CD4-positive, alpha-beta T cell treated with Interferon alpha-2 for 1 hour (primary cell): ENCODE measurements at regions not wholly inside any gene's neighbourhood (a gene's known extent, or its start where the extent isn't known, plus 50 kb on each side); places are given as distances from the start of the nearest gene placed in this dataset.
"Not testable (repeated sequence)": the region's sequence is repeated elsewhere in the genome, so short reads cannot be mapped to it uniquely, and the experiment has no call there.

Experiments used
- DNase-seq, 2 donors: peaks; one replicate each; pipeline ENCODE4 v3.0.0-alpha.2; 2020 to 2022

DNA sequence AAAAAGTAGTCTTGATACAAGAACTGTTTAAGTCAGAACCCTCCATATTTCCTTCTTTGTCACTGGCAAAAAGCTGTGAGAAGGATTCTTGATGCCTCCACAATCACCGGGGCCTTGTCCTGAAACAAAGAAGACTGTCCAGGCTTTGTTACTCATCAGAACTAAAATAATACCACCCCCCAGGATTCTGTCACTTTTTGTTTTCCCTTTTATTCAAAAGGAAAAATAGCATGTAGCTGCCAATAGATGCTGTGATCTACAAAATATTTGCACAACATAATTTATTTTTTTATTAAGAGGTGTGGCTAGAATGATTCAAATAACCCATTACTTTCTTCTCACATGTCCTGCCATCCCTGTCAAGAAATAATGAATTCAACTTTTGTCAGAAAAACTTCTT is 173.7 kb downstream of the LYPLAL1 start:
- DNase-seq: no peak

DNA sequence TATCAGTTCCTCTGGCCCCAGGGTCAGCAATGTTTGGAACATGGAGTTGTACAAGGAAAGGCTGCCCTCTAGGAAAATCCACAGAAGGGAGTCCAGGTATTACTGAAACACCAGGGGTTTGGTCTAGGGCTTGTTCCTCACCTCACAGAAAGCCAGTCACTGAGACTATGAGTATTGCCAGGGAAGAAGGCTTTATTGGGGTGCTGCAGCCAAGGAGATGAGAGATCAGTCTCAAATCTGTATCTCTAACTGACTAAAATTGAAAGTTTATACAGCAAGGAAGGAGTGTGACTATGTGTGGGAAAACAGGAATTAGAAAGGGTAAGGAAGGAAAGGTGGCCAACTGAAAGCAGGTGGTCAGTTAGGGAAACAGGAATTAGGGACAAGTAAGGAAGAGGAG is 172.3 kb downstream of the LYPLAL1 start:
- no peak for DNase-seq

DNA sequence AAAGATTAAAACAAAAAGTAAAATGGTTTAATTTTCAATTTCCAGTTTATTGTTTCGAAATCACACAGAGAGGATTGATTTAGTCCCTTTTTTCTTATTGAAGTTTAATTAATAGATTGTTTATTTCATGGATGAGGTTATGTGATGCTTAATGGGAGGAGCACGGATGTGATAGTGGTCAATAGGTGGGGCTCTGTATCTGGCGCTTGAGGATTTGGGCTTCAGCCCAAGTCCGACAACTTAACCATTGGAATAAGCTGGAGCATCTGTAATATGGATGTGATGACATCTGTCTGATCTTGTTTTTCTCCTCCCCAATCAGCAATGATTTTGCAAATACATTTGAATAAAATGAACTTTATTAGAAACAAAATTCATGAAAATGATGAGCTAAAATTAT is 169.2 kb downstream of the LYPLAL1 start:
- no peak for DNase-seq

DNA sequence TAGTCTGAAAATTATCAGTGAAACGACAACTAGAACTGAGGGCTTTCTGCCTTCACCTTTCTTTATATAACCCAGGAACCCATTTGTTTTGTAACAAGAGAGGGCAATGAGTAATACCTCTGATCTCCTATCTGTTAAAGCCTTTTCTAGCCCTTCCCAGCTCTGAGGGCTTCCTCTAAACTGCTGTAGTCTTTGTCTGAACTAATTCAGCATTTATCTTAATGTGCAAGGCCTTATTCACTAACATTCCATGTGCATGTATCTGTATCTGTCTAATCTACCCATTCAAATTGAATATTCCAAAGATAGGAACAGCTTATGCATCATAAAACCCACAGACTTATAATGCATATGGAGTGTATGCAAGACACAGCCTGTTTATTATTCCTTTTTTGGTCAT is 167.1 kb downstream of the LYPLAL1 start:
- no peak for DNase-seq

DNA sequence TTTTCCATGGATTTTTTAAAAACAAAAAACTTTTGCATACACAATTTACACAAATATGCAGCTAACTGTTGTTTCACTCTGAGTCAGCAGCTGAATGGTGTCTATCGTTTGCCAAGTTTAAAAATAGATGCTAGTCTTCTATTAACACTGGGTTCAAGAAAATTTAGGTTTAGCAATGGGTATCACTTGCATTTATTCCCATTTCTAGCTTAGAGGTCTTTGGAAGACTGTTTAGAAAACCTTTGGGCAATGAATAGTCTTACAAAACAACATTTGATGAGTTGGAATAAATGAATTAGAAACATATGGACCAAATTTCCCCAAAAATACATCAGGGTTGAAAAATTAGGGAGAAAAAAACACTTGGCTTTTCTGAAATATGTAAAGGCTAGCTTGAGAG is 165.8 kb downstream of the LYPLAL1 start:
- DNase-seq: no peak

DNA sequence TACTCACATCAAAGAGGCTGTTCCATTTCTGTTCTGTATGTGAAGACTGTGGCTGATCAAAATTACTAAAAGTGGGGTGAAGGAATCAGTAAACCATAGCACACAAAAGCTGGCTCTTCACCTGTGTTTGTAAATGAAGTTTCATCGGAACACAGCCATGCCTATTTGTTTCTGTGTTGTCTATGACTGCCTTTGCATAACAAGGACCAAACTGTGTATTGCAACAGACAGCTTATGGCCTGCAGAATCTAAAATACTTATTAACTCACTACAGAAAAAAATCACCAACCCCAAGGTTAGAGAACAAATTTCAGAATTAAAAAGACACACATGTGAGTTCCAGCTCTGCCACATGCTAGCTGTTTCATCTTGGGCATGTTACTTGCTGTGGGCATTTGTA is 163.9 kb downstream of the LYPLAL1 start:
- DNase-seq: no peak

DNA sequence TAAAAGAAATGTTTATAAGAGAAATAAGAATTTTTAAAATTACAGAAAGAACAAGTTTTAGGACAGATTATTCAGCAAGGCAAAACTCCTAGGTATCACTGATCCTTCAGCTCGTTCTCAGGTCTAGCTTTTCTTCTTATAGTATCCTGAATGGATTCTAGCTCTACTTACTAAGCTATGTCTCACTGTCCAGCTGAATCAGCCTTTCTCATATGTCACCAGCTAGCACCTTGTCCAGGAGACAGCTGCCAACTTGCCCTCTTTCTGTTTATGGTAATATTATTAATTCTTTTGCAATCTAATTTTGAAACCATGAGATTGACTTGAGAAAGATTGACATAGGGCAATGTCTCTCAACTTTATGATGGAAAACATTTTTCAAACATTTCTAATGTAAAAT is 159.9 kb downstream of the LYPLAL1 start:
- no peak for DNase-seq

DNA sequence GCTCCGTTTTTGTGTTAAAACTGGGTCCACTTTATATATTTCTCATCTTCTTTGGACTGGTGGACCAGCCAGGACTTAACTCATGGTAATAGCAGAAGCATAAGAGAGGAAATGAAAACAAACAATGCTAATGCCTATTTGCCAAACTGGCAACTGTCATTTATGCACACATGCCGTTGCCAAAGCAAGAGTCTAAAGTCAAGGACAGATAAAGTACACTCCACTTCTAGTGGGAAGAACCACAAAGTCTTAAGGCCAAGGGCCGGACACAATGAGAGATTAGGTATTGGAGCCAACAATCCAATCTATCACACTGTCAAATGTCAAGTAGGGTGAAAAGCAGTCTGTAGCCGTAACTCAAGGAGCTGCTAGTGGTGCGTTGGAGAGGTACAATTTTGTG is 157.7 kb downstream of the LYPLAL1 start:
- DNase-seq: no peak

DNA sequence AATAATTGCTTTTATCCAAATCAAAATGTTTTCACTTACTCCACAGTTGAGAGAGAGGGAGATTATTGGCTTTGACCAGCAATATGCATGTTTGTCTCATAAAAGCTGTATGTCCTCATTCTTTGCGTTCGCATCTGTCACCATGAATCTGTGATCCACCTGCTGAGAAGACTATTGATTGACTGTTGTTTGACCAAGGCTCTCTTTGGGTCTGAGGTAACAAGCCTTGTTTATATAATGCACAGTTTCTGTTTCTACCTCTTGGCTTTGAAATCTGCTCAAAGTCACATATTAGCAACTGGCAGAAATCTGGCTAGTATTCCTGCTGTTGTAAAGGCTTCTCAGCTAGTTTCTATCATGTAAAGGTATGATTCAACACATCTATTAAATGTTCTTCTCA is 157.0 kb downstream of the LYPLAL1 start:
- no peak for DNase-seq

DNA sequence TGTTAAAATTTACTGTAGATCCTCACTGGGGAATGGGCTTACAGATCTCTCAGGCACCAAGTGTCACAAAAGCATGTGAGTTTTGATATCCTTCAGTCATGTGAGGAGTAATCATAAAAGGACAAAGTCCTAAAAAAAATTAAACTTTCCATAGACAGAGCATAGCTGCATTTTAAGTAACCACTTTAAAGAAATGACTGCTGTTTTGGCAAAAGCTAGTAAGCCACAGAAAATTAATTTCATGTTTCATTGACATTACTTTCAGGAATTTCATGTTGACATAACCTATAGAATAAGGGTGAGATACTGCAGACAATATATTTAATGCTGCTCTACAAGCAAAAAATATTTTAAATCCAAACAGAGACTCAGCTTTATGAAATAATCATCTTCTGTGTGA is 156.3 kb downstream of the LYPLAL1 start:
- no peak for DNase-seq

DNA sequence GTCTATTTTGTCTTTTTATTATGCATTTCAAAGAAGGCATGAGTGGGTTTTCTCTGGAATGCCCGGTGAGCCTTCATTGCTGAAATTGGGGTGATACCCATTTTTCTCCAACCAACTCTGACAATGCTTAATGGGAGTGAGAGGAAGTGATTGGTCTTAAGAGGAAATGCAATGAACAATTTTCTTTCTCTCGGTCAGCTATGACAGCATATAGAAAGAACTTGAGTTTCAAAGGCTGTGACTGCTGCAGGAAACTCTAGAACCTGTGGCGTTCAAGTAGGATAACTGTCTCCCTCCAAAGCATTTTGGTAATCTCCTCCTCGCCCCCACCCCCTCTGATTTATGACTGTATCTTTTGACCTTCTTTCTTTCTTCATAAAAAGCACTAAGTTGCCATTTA is 155.9 kb downstream of the LYPLAL1 start:
- DNase-seq: no peak

DNA sequence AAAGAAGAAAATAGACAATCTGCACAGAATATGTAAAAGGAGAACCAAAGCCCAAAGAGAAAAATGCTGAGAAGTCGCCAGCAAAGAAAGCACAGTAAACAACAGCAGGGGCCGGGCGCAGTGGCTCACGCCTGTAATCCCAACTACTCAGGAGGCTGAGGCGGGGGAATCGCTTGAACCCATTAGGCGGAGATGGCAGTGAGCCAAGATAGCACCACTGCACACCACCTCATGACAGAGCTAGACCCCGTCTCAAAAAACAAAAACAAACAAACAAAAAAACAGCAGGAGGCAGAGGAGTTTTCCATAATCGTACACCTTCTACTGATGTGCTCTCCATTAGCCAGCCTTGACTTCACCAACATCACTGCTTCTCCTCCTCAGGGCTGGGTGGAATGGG is 153.2 kb downstream of the LYPLAL1 start:
- no peak for DNase-seq

DNA sequence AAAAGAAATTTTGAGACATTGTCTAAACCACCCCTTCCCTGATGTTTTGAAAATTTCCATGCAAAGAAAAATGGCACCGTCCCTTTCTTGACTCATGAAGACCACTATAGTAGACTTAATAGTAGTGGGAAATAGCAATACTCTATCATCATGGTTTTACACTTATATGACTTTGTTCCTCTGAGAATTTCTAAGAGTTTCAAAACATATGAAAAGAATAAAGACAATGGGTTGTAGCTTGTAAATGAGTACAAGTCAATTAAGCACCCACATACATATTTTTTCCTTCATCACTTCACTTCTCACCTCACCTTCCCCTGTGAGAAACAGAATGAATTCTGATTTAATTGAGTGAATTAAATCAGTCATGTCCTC is 151.7 kb downstream of the LYPLAL1 start:
- DNase-seq: no peak

DNA sequence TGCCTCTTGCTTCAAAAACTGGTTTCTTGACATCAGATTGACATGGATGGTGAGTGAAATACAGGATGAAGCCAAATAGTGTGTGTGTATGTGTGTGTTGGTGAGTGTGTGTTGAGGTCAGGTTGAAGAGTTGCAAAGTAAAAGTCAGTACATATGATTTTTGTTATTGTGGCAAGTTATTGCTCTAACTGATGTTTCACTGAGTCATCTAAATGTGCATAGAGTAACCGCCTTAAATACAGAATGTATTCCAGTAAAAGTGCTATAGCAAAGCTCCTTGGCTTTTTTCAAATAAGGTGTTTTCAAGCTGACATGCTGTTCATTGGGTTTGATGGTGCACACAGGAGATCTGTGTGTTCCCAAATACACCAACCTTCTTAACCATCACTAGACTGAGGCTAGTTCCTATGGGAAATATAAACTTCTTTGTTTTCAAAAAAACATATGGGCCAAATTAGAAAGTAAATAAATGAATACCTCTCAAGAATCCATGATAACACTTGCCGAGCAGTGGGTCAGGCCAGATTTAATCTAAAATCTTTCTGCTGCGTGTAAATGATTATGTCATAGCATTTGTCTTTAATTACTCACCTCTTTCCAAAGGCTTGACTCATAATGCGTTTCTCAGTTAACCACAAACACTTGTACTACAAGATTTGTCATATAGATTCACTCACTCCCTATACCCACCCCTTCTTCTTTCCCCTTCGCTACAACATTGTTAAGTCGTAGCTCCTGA is 151.1 kb downstream of the LYPLAL1 start:
- DNase-seq: no peak

DNA sequence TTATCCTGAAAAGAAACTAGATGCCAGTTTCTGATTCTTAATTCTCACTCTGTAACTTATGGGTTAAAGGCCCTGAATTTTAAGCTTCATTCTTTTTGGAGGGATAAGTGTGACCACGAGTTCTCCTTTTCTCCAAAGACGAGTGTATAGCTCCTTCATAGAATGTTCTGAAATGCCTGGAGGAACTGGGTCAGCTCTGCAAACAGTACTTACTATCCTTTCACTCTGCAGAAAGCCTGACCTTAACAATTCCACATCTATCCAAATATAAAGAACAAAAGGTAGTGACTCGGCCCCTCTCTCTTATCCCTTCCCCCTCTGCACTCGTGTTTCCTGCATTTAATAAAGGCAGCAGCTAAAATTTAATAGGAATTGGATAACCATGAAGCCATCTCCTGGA is 150.5 kb downstream of the LYPLAL1 start:
- DNase-seq: no peak

DNA sequence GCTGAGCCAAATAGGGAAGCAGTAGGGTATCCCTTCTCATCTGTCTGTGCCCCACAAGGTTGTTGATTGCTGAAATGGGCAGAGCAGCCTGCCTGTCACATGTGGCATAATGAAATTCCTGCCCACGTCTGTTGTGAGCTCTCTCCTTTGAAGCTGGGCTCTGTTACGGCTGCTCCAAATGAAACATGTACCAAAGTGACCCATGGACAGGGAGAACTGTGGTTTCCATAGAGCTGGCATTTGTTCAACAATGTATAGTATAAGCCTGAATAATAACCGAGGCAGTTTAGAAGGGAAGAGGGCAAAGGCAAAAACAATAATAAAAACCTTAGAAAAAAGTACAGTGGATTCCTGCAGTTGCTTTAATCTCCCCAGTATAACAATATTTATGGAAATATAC is 149.7 kb downstream of the LYPLAL1 start:
- DNase-seq: no peak

DNA sequence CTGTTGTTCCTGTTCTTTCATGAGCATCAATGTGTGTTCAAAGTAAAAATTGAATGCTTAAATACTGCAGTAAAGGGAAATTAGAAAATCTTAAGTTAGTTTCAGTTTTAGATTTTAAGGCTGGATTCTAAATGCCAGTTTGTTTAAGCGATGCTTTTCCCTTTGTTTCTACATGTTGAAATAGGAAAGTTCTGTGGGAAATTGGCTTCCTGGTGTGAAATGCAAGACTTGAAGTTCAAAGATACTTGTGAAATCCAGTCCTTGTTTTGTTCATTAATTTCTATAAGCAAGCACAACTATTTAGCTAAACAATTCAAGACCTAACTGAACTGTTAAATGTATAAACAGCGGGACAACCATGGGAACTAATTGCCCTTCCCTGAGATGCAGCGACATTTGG is 149.1 kb downstream of the LYPLAL1 start:
- no peak for DNase-seq

DNA sequence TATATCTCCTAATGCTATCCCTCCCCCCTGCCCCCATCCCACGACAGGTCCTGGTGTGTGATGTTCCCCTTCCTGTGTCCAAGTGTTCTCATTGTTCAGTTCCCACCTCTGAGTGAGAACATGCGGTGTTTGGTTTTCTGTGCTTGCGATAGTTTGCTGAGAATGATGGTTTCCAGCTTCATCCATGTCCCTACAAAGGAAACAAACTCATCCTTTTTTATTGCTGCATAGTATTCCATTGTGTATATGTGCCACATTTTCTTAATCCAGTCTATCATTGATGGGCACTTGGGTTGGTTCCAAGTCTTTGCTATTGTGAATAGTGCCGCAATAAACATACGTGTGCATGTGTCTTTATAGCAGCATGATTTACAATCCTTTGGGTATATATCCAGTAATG is 146.9 kb downstream of the LYPLAL1 start:
- not testable (repeated sequence) for DNase-seq

DNA sequence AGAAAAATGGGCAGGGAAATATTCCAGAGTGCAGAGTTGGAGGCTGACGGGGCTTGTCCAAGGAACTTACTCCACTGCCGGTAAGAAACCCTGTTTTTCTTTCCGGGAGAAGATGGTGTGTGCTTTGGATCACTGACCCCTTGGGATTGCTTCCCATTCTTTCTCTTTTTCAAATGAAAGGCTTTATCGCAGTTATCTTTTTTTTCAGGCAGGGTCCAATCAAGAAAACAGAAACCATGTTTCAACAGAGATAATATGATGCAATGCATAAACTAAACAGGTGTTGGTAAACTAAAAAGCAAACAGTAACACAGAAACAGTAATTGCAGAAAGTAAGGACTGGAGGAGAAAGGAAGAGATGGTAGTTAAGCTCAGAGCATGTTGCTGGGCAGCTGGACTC is 145.1 kb downstream of the LYPLAL1 start:
- DNase-seq: no peak

DNA sequence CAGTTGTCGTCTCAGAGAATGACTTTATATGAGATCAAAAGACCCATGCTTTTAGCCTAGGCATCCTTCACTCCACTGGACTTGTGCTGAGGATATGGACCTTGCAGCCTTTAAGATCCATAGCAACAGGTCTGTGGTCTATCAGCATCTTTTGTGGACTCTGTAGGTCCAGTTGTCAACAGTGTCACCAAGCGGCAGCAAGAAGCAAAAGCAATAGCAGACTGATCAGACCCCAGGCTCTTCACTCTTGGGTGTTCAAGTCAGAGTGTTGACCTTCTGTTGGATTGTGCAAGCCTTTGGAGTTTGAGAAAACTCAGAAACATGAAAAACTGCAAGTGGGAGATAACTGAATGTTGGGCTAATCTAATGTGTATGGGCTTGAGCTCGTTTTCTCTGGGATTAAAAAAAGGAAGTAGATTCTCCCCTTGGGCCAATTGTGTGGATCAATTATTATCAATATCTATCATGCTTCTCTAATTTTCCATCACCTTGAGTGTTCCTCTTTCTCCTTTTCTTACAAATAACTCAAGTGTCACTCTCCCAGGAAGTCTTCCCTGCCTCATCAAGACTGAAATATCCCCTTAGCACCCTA is 144.2 kb downstream of the LYPLAL1 start:
- no peak for DNase-seq

DNA sequence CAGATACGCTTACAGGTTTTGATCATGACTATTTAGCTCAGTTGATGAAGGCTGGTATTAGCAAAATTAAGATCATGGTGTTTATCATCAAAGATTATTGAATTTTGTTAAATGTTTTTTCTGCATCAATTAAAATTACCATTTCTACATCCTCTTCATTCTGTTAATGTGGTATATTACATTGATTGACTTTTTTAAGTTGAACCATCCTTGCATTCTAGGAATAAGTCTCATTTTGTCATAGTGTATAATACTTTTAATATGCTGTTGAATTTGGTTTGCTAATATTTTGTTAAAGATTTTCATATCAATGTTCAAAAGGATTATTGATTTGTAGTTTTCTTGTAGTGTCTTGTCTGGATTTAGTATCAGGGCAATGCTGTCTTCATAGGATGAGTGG is 142.4 kb downstream of the LYPLAL1 start:
- DNase-seq: no peak

DNA sequence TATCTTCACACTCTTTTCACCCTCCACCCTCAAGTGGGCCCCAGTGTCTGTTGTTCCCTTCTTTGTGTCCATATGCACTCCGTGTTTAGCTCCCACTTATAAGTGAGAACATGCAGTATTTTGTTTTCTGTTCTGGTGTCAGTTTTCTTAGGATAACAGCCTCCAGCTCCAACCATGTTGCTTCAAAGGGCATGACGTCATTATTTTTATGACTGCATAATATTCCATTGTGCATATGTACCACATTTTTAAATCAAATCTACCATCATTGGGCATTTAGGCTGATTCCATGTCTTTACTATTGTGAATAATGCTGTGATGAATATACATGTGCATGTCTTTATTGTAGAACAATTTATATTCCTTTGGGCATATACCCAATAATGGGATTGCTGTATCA is 140.3 kb downstream of the LYPLAL1 start:
- no peak for DNase-seq

DNA sequence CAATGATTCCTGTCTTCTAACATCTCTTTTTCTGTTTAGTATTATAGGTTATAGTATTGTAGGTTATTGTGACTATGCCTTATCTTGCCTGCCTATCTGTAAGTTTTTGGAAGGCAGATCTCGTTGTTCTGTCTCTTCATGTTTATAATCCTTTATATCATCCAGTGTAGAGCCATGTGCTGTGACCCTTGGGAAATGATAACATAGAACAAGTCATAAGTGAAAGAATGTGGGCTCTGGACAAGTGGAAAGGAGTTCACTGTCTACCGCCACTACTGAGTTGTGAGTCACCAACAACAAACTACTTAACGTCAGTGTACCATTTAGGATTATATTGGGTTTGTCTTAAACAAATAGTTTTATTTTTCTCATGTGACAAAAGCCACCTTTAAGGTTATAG is 139.3 kb downstream of the LYPLAL1 start:
- no peak for DNase-seq

DNA sequence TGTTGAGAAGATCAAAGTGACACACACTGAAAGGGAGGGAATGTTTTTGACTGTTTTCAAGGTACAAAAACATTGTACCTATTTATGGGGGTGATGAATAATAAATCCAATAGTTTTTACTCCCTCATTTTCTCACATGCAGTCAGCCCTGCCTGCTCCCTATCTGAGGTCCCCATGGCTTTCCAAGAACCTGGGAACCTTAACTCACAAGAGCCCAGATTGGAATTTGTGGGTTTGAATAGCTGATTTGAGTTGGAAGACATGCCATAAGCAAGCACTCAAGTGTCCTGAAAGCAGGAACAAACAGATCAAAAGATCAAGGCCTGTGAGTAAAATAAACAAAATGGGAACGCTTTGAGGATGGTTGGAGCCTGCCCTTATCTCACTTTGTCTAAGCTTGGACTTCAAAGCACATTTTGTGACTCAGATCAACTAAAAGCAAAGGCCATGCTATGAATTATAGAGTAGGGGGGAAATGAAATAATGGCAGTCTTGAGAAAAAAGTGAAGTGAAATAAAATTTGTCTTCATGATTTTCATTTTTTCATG is 136.6 kb downstream of the LYPLAL1 start:
- DNase-seq: no peak

DNA sequence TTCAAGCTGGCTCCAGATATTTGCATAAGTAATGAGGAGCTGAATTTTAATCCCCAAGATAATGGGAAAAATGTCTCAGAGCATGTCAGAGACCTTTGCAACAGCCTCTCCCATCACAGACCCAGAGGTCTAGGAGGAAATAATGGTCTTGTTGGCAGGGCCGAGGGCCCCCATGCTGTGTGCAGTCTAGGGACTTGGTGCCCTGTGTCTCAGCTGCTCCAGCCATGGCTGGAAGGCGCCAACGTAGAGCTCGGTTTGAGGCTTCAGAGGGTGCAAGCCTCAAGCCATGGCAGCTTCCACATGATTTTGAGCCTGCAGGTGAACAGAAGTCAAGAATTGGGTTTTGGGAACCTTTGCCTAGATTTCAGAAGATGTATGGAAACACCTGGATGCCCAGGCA is 134.7 kb downstream of the LYPLAL1 start:
- no peak for DNase-seq
